WTC11 (cell line): ENCODE measurements at regions not wholly inside any gene's neighbourhood (a gene's known extent, or its start where the extent isn't known, plus 50 kb on each side); places are given as distances from the start of the nearest gene placed in this dataset.

Experiments
- ATAC-seq: fragments of 200-7000 bp; cut with Tn5 transposase; 2 replicates; pipeline ENCODE4 v1.10.0; 2021; ENCODE audit warnings: mild to moderate bottlenecking, moderate library complexity
- CTCF ChIA-PET: fragments of 300-600 bp; sonication (Branson Sonifier 250); formaldehyde crosslinking; loops from one replicate; lab custom pipeline; 2021; ENCODE audit warnings: antibody characterized with exemption; lab: Charles Lee
- POLR2A ChIA-PET: fragments of 350-600 bp; sonication (Branson Sonifier 250); formaldehyde crosslinking; loops from one replicate; lab custom pipeline; 2021; ENCODE audit warnings: antibody characterized with exemption; lab: Charles Lee
- DNase-seq: peaks from one replicate; pipeline ENCODE4 v3.0.0; 2021; ENCODE audit warnings: low spot score
- H3K27ac Mint-ChIP-seq: 2 replicates; pipeline ENCODE4 v1.8.0; 2021; ENCODE audit warnings: mixed read lengths
- H3K27me3 Mint-ChIP-seq: 2 replicates; pipeline ENCODE4 v1.8.0; 2021; ENCODE audit warnings: low read depth, mild to moderate bottlenecking, moderate library complexity, mixed read lengths
- H3K36me3 Mint-ChIP-seq: 2 replicates; pipeline ENCODE4 v1.8.0; 2021; ENCODE audit warnings: mixed read lengths
- H3K4me1 Mint-ChIP-seq: 2 replicates; pipeline ENCODE4 v1.8.0; 2022; ENCODE audit warnings: mixed read lengths
- H3K4me3 Mint-ChIP-seq: 2 replicates; pipeline ENCODE4 v1.8.0; 2021; ENCODE audit warnings: mild to moderate bottlenecking, moderate library complexity, mixed read lengths
- H3K9me3 Mint-ChIP-seq: 2 replicates; pipeline ENCODE4 v1.8.0; 2021; ENCODE audit warnings: mixed read lengths
- E2F1 ChIP-seq: sonication (generic); formaldehyde crosslinking; IDR thresholded peaks from 2 replicates; pipeline ENCODE4 v1.8.0; 2022; ENCODE audit warnings: mild to moderate bottlenecking, missing genetic modification reagents
- ERG ChIP-seq: fragments of 250-450 bp; sonication (Bioruptor Pico); IDR thresholded peaks from 2 replicates; pipeline ENCODE4 v1.8.0; 2021; ENCODE audit warnings: mild to moderate bottlenecking
- GABPB1 ChIP-seq: sonication (generic); formaldehyde crosslinking; IDR thresholded peaks from 2 replicates; pipeline ENCODE4 v1.8.1; 2023; ENCODE audit warnings: mild to moderate bottlenecking, missing genetic modification reagents
- HMGXB4 ChIP-seq: sonication (generic); formaldehyde crosslinking; IDR thresholded peaks from 2 replicates; pipeline ENCODE4 v1.8.1; 2023; ENCODE audit warnings: mild to moderate bottlenecking, moderate library complexity, missing genetic modification reagents
- IRF2 ChIP-seq: sonication (generic); formaldehyde crosslinking; IDR thresholded peaks from 2 replicates; pipeline ENCODE4 v1.8.0; 2022; ENCODE audit warnings: low read depth, missing genetic modification reagents, borderline replicate concordance
- JUN ChIP-seq: sonication (generic); formaldehyde crosslinking; IDR thresholded peaks from 2 replicates; pipeline ENCODE4 v1.8.0; 2023; ENCODE audit warnings: mild to moderate bottlenecking, missing genetic modification reagents
- MLX ChIP-seq: sonication (generic); formaldehyde crosslinking; IDR thresholded peaks from 2 replicates; pipeline ENCODE4 v1.8.1; 2023; ENCODE audit warnings: mild to moderate bottlenecking, missing genetic modification reagents, moderate library complexity
- MYBL2 ChIP-seq: sonication (generic); formaldehyde crosslinking; IDR thresholded peaks from 2 replicates; pipeline ENCODE4 v1.8.1; 2023; ENCODE audit warnings: mild to moderate bottlenecking, moderate library complexity, missing genetic modification reagents
- OVOL2 ChIP-seq: fragments of 250-450 bp; sonication (Bioruptor Pico); IDR thresholded peaks from 2 replicates; pipeline ENCODE4 v1.9.0; 2021; ENCODE audit warnings: mild to moderate bottlenecking, borderline replicate concordance
- STAT6 ChIP-seq: sonication (generic); formaldehyde crosslinking; conservative IDR thresholded peaks from 2 replicates; pipeline ENCODE4 v1.8.1; 2023; ENCODE audit warnings: mild to moderate bottlenecking, low read depth, missing genetic modification reagents, moderate library complexity
- ZMAT4 ChIP-seq: fragments of 250-450 bp; sonication (Bioruptor Pico); IDR thresholded peaks from 2 replicates; pipeline ENCODE4 v1.9.0; 2021; ENCODE audit warnings: mild to moderate bottlenecking
- ZNF232 ChIP-seq: sonication (generic); formaldehyde crosslinking; IDR thresholded peaks from 2 replicates; pipeline ENCODE4 v1.8.0; 2022; ENCODE audit warnings: mild to moderate bottlenecking, missing genetic modification reagents
- TF ChIP-seq, protein P1 (sequence below): sonication (generic); formaldehyde crosslinking; conservative IDR thresholded peaks from 2 replicates; pipeline ENCODE4 v1.8.1; 2022; ENCODE audit warnings: mild to moderate bottlenecking, missing genetic modification reagents

- Mint-ChIP-seq H3K4me1 (peaks cover 8% of the 10 kb centered on the region), H3K4me3 (no peak overlapping the region), H3K36me3 (no peaks in the 10 kb centered on the region), H3K27ac (no peak overlapping the region), H3K27me3 (no peaks in the 10 kb centered on the region), H3K9me3 (no peaks in the 10 kb centered on the region)
- ChIA-PET CTCF (no interaction called here), POLR2A (no interaction called here)
- DNase-seq = no peak
- ATAC-seq = no peak
- TF ChIP-seq HMGXB4 (CRISPR knock-in tag) = no peak
- no peak for TF ChIP-seq JUN (CRISPR knock-in tag)
- TF ChIP-seq MLX (CRISPR knock-in tag) = no peak
- no peak for TF ChIP-seq MYBL2
- TF ChIP-seq ZNF232 = no peak
Observed at GRCh38 chr12:115229517-115229916, 545.5 kb upstream of the TBX3 start.

DNA sequence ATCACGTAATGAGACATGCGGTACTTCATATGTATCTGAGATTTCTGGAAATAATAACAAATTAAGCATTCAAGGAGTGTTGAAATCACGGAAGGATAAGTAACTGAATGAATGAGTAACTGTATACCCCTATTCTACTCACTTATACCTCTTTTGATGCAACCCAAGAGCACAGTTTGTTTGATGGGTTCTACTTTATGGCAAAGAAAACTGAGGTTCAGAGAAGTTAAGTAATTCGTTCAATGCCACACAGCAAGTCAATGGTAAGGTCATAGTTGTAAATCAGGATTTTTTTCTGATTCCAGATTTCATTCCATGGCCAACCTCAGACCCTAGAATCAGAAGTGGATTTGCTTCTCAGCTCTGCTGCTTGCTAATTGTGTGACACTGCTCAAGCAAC is 544.5 kb upstream of the TBX3 start:
- ChIA-PET CTCF (no interaction called here), POLR2A (no interaction called here)
- Mint-ChIP-seq H3K36me3 (no peaks in the 10 kb centered on the region), H3K27me3 (no peaks in the 10 kb centered on the region), H3K9me3 (no peaks in the 10 kb centered on the region), H3K4me3 (no peak overlapping the region), H3K27ac (no peak overlapping the region), H3K4me1 (no peaks in the 10 kb centered on the region)
- no peak for TF ChIP-seq MYBL2
- ATAC-seq = no peak
- no peak for DNase-seq

- no peaks in the 10 kb centered on the region for H3K9me3 Mint-ChIP-seq
- TF ChIP-seq STAT6 (no peak), ERG (CRISPR knock-in tag) (no peak), IRF2 (no peak), OVOL2 (no peak), E2F1 (CRISPR knock-in tag) (no peak), GABPB1 (CRISPR knock-in tag) (peak; percentile 25; the same call in 1 of the 2 replicates), ZMAT4 (no peak)
- TF ChIP-seq, protein P1, sequence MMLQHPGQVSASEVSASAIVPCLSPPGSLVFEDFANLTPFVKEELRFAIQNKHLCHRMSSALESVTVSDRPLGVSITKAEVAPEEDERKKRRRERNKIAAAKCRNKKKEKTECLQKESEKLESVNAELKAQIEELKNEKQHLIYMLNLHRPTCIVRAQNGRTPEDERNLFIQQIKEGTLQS (CRISPR knock-in tag) = no peak
- H3K4me1 Mint-ChIP-seq = no peaks in the 10 kb centered on the region
- H3K27me3 Mint-ChIP-seq = no peaks in the 10 kb centered on the region
- no peak overlapping the region for H3K27ac Mint-ChIP-seq
- no peaks in the 10 kb centered on the region for H3K36me3 Mint-ChIP-seq
- ATAC-seq (no peak), DNase-seq (no peak)
- POLR2A ChIA-PET = interaction anchor here (0.6 kb wide), 1 partner anchor 679 kb away, joined by 4 read pairs; no protein-coding TSS in a partner anchor
- H3K4me3 Mint-ChIP-seq = no peak overlapping the region
- CTCF ChIA-PET = no interaction called here
Observed at GRCh38 chr12:115227137-115227615, 543.2 kb upstream of the TBX3 start.
